ENCODE measurements at regions not wholly inside any gene's neighbourhood (a gene's known extent, or its start where the extent isn't known, plus 50 kb on each side); places are given as distances from the start of the nearest gene placed in this dataset.

DNA sequence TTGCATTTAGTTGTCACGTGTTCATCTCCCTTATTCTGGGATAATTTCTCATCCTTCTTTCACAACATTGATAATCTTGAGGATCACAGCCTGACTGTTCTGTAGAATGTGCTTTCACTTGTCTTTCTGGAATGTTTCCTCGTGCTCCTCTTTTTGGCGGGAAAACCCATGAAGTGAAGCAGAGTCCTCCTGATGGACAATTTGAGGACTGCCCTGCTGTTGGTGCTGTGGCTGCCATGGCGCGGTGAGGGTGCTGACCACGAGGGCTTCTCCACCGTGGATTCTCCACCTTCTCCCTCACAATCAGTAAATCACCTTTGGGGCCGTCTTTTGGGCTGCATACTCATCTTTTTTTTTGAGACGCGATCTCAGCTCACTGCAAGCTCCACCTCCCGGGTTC, 946.9 kb downstream of the BRD1 start:
- TF ChIP-seq POLR2A (IDR thresholded peaks at IDR 0.05) (no peak), CTCF (IDR thresholded peaks at IDR 0.05) (no peak)
